ENCODE measurements at regions not wholly inside any gene's neighbourhood (a gene's known extent, or its start where the extent isn't known, plus 50 kb on each side); places are given as distances from the start of the nearest gene placed in this dataset.

GRCh38 chr7:7122701-7123281 lies 59.6 kb upstream of the C1GALT1 start:
- no peak for DNase-seq

- DNase-seq, result no peak
Measured at GRCh38 chr7:7125963-7126362, 56.4 kb upstream of the C1GALT1 start.

DNA sequence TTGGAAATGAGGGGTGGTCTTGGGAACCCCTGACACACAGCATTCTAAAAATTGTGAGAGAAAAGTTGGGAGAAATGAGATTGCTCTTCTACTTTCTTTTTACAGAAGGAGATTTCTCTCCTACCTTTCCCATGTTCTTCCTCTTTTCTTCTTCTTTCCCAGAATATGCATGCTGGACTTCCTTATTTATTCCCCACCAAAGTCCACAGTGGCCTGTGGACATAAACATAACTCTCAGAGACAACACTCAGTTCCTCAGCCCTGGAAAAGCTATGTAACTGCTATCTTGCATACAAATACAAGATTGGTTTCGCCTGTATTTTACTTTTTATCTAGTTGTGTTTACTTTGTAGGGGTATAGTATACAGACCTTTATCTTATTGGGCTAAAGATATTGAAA lies 54.6 kb upstream of the C1GALT1 start:
- no peak for DNase-seq

DNA sequence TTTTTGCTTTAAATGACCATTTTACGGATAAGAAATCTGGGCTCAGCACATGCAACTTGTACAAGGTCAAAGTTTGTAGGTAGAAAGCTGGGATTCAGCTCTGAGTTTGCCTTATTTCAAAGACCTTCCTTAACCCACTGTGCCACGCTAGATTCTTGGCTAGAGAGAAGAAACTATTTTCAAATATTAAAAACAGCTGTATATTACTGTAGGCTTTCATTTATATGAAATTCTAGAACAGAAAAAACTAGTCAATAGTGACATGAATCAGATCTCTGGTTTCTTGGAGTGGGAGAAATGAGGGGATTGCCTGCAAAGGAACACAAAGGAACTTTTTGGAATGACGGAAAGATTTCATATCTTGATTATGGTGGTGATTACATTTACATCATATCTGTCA lies 53.0 kb upstream of the C1GALT1 start:
- DNase-seq, result no peak

DNA sequence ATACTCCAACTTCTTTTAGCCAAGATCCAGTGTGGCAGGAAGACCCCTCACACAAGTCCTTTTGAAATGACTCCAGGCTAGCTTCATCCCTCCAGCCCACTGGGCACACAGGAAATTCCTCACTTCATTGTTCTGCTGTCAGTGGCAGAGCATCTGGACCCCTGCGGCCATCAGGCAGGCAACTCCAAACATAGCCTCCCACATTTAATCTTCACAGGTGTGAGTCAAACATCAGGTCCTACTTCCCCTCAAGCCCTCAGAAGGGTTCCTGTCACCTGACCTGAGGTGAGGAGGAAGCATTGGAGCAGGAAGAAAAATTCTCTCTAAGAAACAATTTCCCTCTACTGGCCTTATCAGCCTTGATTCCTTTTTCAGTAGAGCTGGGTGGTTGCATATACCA lies 51.1 kb upstream of the C1GALT1 start:
- no peak for DNase-seq

Measured in T-helper 2 cell (primary cell).